Neural cell (in vitro differentiated cells): ENCODE measurements at regions not wholly inside any gene's neighbourhood (a gene's known extent, or its start where the extent isn't known, plus 50 kb on each side); places are given as distances from the start of the nearest gene placed in this dataset.

Experiments
- H2AFZ ChIP-seq: fragments of 200-600, 300-800 bp; sonication (generic), shearing (Covaris generic); 2 replicates; pipeline ENCODE4 v1.6.0; 2014; ENCODE audit warnings: low read depth, mild to moderate bottlenecking, antibody characterized with exemption, low read length, moderate library complexity
- H3F3A ChIP-seq: fragments of 200-600 bp; shearing (Covaris generic); 2 replicates; pipeline ENCODE4 v1.6.1; 2016; ENCODE audit warnings: mild to moderate bottlenecking, moderate library complexity, mixed read lengths, antibody characterized with exemption, low read length; ENCODE audit not compliant: insufficient read depth, poor library complexity, severe bottlenecking
- H3K27ac ChIP-seq: fragments of 200-600, 300-800 bp; sonication (generic), shearing (Covaris generic); 2 replicates; pipeline ENCODE4 v1.5.1; 2014; ENCODE audit warnings: mild to moderate bottlenecking, low read length, moderate library complexity
- H3K27me3 ChIP-seq: fragments of 300-800, 200-600 bp; sonication (generic), shearing (Covaris generic); 2 replicates; pipeline ENCODE4 v1.6.0; 2014; ENCODE audit warnings: mild to moderate bottlenecking, low read depth, low read length, moderate library complexity; ENCODE audit not compliant: insufficient read depth
- H3K36me3 ChIP-seq: fragments of 300-800, 200-600 bp; sonication (generic), shearing (Covaris generic); 2 replicates; pipeline ENCODE4 v1.5.1; 2014; ENCODE audit warnings: mild to moderate bottlenecking, antibody characterized with exemption, low read length, moderate library complexity; ENCODE audit not compliant: insufficient read depth
- H3K4me2 ChIP-seq: fragments of 300-800, 200-600 bp; sonication (generic), shearing (Covaris generic); 2 replicates; pipeline ENCODE4 v1.6.0; 2014; ENCODE audit warnings: mild to moderate bottlenecking, low read length
- H3K4me3 ChIP-seq: fragments of 300-800, 200-600 bp; sonication (generic), shearing (Covaris generic); 2 replicates; pipeline ENCODE4 v1.5.1; 2014; ENCODE audit warnings: mild to moderate bottlenecking, low read length, moderate library complexity
- H3K79me2 ChIP-seq: fragments of 200-600 bp; shearing (Covaris generic); replicated peaks from 2 replicates; pipeline ENCODE4 v1.6.0; 2014; ENCODE audit warnings: mild to moderate bottlenecking, low read length, moderate library complexity; ENCODE audit not compliant: insufficient read depth
- H3K9ac ChIP-seq: fragments of 300-800, 200-600 bp; sonication (generic), shearing (Covaris generic); 2 replicates; pipeline ENCODE4 v1.6.1; 2016; ENCODE audit warnings: mild to moderate bottlenecking, low read length, mixed read lengths
- H3K9me2 ChIP-seq: fragments of 200-600 bp; shearing (Covaris generic); 2 replicates; pipeline ENCODE4 v1.6.1; 2016; ENCODE audit warnings: mild to moderate bottlenecking, low read length, mixed read lengths; ENCODE audit not compliant: insufficient read depth
- H3K9me3 ChIP-seq: fragments of 200-600, 300-800 bp; sonication (generic), shearing (Covaris generic); 2 replicates; pipeline ENCODE4 v1.6.1; 2016; ENCODE audit warnings: mild to moderate bottlenecking, mixed run types, low read length, moderate library complexity, mixed read lengths
- H4K20me1 ChIP-seq: fragments of 200-600 bp; shearing (Covaris generic); 2 replicates; pipeline ENCODE4 v1.6.1; 2016; ENCODE audit warnings: mild to moderate bottlenecking, mixed run types; ENCODE audit not compliant: insufficient read depth
- CTCF ChIP-seq: fragments of 450-650 bp; IDR thresholded peaks from 2 replicates; pipeline ENCODE4 v1.5.1; 2014; ENCODE audit warnings: antibody characterized with exemption, mild to moderate bottlenecking, moderate library complexity; ENCODE audit not compliant: poor library complexity, severe bottlenecking
- EP300 ChIP-seq: fragments of 450-650 bp; conservative IDR thresholded peaks from 2 replicates; pipeline ENCODE4 v1.6.1; 2014; ENCODE audit warnings: antibody characterized with exemption, mild to moderate bottlenecking, moderate library complexity; ENCODE audit not compliant: poor library complexity, severe bottlenecking
- EZH2 ChIP-seq: fragments of 200-600, 300-800 bp; shearing (Covaris generic), sonication (generic); IDR thresholded peaks from 2 replicates; pipeline ENCODE4 v1.6.1; 2014; ENCODE audit warnings: antibody characterized with exemption, low read length, borderline replicate concordance, mild to moderate bottlenecking; ENCODE audit not compliant: insufficient read depth, poor library complexity, severe bottlenecking
- MXI1 ChIP-seq: fragments of 450-650 bp; conservative IDR thresholded peaks from 2 replicates; pipeline ENCODE4 v1.6.1; 2014; ENCODE audit warnings: antibody characterized with exemption, mild to moderate bottlenecking; ENCODE audit not compliant: poor library complexity, severe bottlenecking
- POLR2AphosphoS5 ChIP-seq: IDR thresholded peaks from 2 replicates; pipeline ENCODE4 v1.6.1; 2012
- RAD21 ChIP-seq: fragments of 450-650 bp; conservative IDR thresholded peaks from 2 replicates; pipeline ENCODE4 v1.6.1; 2014; ENCODE audit warnings: antibody characterized with exemption, mild to moderate bottlenecking, moderate library complexity
- TAF1 ChIP-seq: IDR thresholded peaks from 2 replicates; pipeline ENCODE4 v1.6.1; 2012; ENCODE audit warnings: low read depth
- TF ChIP-seq, protein P1 (sequence below): IDR thresholded peaks from 2 replicates; pipeline ENCODE4 v1.6.1; 2012; ENCODE audit warnings: borderline replicate concordance

GRCh38 chr2:77937366-77937765 lies 415.2 kb upstream of the LRRTM4 start:
- Histone ChIP-seq H3K4me2 (no peak overlapping the region), H3K79me2 (no peaks in the 10 kb centered on the region), H3K27me3 (no peaks in the 10 kb centered on the region), H3K9me3 (no peaks in the 10 kb centered on the region), H3K9me2 (no peaks in the 10 kb centered on the region), H3K9ac (no peak overlapping the region), H3K27ac (no peak overlapping the region), H3K4me3 (no peak overlapping the region), H3F3A (peaks cover 5% of the 10 kb centered on the region), H2AFZ (no peak overlapping the region), H4K20me1 (no peaks in the 10 kb centered on the region), H3K36me3 (no peaks in the 10 kb centered on the region)
- no peak for TF ChIP-seq TAF1
- peak; percentile 10 for TF ChIP-seq POLR2AphosphoS5
- TF ChIP-seq, protein P1, sequence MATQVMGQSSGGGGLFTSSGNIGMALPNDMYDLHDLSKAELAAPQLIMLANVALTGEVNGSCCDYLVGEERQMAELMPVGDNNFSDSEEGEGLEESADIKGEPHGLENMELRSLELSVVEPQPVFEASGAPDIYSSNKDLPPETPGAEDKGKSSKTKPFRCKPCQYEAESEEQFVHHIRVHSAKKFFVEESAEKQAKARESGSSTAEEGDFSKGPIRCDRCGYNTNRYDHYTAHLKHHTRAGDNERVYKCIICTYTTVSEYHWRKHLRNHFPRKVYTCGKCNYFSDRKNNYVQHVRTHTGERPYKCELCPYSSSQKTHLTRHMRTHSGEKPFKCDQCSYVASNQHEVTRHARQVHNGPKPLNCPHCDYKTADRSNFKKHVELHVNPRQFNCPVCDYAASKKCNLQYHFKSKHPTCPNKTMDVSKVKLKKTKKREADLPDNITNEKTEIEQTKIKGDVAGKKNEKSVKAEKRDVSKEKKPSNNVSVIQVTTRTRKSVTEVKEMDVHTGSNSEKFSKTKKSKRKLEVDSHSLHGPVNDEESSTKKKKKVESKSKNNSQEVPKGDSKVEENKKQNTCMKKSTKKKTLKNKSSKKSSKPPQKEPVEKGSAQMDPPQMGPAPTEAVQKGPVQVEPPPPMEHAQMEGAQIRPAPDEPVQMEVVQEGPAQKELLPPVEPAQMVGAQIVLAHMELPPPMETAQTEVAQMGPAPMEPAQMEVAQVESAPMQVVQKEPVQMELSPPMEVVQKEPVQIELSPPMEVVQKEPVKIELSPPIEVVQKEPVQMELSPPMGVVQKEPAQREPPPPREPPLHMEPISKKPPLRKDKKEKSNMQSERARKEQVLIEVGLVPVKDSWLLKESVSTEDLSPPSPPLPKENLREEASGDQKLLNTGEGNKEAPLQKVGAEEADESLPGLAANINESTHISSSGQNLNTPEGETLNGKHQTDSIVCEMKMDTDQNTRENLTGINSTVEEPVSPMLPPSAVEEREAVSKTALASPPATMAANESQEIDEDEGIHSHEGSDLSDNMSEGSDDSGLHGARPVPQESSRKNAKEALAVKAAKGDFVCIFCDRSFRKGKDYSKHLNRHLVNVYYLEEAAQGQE = no peak
- no peak for TF ChIP-seq CTCF
- TF ChIP-seq EP300 = peak; percentile 57
- no peak for TF ChIP-seq EZH2

DNA sequence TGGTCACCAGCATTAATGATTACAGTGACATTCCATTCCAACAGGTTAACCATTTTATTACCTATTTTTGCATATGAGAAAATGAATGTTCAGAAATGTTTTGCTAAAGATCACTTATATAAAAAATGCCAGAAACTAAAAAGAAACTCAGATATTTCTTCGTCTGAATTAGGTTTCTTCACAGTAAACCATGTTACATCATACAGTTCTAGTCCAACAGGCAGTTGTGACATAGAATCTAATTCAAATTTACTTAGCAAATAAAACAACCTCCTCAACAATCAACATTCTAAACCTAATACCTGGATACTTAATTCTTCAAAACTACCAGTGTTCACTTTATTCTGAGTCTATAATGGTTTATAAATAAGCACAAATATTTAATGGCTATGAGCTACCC lies 416.3 kb upstream of the LRRTM4 start:
- Histone ChIP-seq H3F3A (peaks cover 5% of the 10 kb centered on the region), H3K79me2 (no peaks in the 10 kb centered on the region), H3K27ac (no peak overlapping the region), H3K4me3 (no peak overlapping the region), H2AFZ (no peak overlapping the region), H3K9ac (no peak overlapping the region), H3K27me3 (no peaks in the 10 kb centered on the region), H3K9me3 (no peaks in the 10 kb centered on the region), H3K36me3 (no peaks in the 10 kb centered on the region), H4K20me1 (no peaks in the 10 kb centered on the region), H3K4me2 (no peak overlapping the region), H3K9me2 (no peaks in the 10 kb centered on the region)
- no peak for TF ChIP-seq EZH2
- TF ChIP-seq RAD21 = no peak
- TF ChIP-seq TAF1 = no peak
- no peak for TF ChIP-seq CTCF
- TF ChIP-seq POLR2AphosphoS5 = no peak
- TF ChIP-seq, protein P1 = no peak
- TF ChIP-seq EP300 = no peak
- no peak for TF ChIP-seq MXI1
